HG02973 (cell line): ENCODE measurements at regions not wholly inside any gene's neighbourhood (a gene's known extent, or its start where the extent isn't known, plus 50 kb on each side); places are given as distances from the start of the nearest gene placed in this dataset.

Source experiments
- ATAC-seq: cut with Tn5 transposase; IDR thresholded peaks from one replicate; pipeline ENCODE4 v1.9.1; 2021; ENCODE audit warnings: moderate library complexity; ENCODE audit not compliant: unreplicated experiment

- no peak for ATAC-seq
Observed at GRCh38 chr4:136575146-136575545, 957.1 kb downstream of the PCDH18 start.

DNA sequence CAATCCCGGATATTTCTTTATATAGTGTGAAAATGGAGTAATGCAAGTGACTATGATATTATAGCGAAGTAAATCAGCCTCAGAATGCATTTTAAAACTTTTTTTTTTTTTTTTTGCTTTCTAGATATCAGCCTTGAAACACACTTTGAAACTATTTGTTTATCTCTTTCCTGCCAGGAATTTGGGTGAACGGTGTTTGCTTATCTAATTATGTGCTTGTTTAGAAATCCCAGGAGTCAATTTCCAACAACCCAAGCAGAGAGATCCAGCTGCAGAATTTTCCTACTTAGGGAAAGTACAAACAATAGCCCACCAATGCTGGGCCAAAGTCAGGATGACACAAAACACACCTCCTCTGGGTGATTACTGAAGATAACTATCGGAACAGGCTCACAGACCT lies 958.8 kb downstream of the PCDH18 start:
- ATAC-seq: no peak

- ATAC-seq: no peak
Observed at GRCh38 chr4:136571315-136571714, 961.0 kb downstream of the PCDH18 start.

DNA sequence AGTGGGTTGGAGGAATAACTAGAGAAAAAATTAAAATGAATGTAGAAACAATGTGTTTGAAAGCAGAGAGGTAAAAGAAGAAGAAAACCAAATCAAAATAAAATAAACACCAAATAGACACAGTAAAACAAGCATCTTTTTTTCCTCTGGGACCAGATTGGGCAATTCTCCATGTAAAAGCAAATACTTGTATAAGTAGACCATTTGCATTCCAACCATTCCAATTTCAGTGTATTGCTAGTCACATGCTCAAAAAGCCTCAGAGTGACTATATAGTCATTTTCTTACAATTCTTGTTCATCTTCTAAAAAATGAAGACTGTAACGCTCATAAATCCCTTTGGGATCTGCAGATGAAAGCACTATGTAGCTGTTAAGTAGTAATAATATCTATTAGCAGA lies 969.5 kb downstream of the PCDH18 start:
- no peak for ATAC-seq

GRCh38 chr4:136558940-136559494 lies 973.3 kb downstream of the PCDH18 start:
- no peak for ATAC-seq

GRCh38 chr4:136557396-136557795 lies 974.9 kb downstream of the PCDH18 start:
- ATAC-seq: no peak

DNA sequence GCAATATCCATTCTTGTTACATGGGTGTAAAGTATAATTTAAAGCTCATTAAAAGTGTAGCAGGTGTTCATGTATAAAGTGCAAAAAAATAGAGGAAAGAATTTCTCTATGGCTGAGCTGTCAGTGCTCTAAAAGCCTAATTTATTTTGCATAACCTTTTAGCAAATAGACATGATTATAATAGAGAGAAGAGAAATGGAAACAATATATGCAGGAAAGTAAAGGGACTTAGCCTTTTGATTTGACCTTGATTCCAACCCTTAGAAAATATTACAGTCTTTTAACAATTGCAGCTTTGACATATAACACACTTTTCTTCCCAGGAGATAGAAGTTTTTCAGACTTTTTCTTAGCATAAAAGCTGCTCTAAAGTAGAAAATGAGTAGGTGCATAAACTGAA lies 978.3 kb downstream of the PCDH18 start:
- ATAC-seq: no peak

- ATAC-seq: no peak
Observed at GRCh38 chr4:136551753-136552152, 980.5 kb downstream of the PCDH18 start.

DNA sequence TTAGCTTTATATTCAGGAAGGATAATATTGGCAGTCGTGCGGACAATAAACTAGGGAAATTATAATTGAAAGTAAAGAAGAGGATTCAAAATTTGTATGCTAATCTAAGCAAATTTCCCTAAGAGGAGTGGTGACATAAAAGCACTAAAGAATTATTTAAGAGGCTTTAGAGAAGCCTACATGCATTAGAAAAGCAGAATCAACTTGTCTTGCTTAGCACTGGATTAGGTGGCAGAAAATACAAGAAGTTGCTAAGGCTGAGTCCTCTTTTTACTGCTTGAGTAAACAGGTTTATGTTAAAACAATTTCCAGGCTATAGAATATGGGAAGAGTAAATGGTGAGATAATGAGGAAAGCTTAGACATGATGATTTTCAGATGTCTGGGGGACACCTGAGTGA lies 991.5 kb downstream of the PCDH18 start:
- no peak for ATAC-seq

DNA sequence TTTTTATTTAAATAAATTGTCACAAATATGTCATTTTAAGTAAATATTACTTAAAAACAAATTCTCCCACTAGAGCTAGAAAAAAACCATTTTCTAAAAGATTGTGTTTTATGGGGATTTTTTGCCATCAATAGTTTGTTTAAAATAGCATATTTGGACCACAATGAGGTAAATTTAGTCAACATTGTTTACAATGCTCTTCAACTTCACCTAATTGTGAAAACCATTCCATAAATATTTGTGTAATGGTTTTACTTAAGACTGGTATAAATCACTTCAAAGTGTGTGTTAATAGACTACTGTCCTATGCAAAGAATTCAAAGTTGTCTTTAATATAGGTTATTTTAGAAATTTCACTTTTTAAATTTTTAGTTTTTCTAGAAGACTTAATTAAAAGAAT lies 1004.2 kb downstream of the PCDH18 start:
- no peak for ATAC-seq

DNA sequence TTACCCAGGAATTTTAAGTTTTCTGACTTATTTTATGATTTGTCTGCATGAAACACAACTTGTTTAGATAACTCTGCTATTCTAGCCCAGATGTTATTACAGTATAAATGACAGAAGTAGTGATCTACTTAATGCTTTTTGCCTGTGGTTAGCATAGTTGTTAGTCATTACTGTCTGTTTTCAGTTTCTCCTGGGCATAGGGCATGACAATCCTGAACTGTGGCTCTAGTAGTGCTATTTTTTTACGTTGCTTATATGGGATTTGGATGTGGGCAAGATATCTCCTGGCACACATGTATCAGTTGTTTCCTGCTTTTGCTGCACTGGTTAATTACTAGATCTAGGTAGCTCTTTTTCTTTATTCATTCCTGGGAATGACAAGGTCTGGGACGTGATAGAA lies 1005.8 kb downstream of the PCDH18 start:
- ATAC-seq: no peak

DNA sequence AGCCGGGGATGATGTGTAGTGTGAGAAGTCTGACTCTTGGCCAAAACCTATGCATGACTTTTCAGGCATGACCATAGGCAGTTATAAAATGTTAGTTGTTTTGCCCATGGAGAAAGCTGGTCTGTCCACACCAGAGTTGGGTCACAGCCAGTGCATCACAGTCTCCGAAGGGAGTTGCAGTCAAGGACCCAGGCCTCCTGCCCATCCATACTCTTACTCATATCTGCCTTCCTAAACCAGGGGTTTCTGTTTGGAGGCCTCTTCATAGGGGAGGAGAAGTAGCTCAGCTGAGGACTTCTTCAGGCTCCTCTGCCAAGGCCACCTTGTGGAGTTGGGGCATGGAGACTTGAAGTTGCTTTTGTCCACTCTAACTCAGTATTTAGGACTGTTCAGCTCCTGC lies 1008.3 kb downstream of the PCDH18 start:
- ATAC-seq: no peak

GRCh38 chr4:136516371-136516770 lies 1015.9 kb downstream of the PCDH18 start:
- ATAC-seq: no peak

GRCh38 chr4:136505020-136505419 lies 1027.3 kb downstream of the PCDH18 start:
- ATAC-seq: no peak

GRCh38 chr4:136495851-136496250 lies 1036.4 kb downstream of the PCDH18 start:
- no peak for ATAC-seq

- no peak for ATAC-seq
Observed at GRCh38 chr4:136495076-136495475, 1037.2 kb downstream of the PCDH18 start.

- ATAC-seq: no peak
Observed at GRCh38 chr4:136489101-136489500, 1043.2 kb downstream of the PCDH18 start.

DNA sequence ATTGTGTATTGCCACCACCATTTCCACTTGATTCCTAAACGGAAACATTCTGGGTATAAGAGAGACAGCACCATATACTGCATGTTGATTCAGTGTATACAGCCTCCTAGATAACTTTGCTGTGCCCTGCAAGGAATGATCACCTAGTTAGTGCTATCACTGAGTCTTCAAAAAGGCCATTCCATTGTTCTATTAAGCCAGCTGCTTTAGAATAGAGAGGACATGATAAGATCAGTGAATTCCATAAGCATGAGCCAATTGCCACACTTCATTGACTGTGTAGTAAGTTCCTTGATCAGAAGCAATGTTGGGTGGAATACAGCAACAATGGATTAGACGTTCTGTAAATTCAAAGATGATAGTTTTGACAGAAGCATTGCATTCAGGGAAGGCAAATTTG lies 1047.3 kb downstream of the PCDH18 start:
- no peak for ATAC-seq

- ATAC-seq: no peak
Observed at GRCh38 chr4:136476753-136477152, 1055.5 kb downstream of the PCDH18 start.

DNA sequence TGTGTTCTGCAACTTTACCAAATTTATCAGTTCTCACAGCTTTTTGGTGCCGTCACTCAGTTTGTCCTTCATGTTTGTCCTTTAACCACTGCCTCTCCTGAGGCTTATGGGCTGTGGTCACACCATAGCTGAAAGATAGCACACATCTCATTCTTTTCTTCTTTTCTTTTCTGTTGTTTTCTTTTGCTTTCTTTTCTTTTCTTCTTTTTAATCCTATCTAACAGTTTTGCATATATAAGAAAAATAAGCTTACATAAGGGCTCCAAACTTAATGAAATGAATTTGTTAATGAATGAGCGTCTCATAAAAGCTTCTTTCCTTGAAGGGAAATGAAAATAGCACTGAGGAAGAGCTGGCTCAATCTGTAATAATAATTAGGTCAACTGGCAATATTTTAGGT lies 1061.2 kb downstream of the PCDH18 start:
- ATAC-seq: no peak

DNA sequence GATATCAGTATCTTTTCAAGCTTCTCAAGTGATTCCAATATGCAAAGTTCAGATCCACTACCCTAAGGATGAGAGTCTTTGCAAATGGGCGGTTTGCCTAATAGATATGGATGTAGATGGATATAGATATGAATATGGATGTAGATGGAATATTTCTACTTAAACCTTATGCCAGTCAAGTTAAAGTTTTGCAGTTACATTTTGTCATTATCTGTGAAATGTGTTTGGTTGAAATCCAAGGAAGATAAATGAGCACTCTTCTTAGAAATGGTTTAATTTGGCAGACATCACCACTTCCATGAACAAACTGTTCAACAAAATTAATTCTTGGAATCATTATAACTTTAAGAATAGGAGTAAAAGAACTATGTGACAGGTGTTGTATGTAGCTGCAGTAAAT lies 1066.6 kb downstream of the PCDH18 start:
- ATAC-seq: no peak

DNA sequence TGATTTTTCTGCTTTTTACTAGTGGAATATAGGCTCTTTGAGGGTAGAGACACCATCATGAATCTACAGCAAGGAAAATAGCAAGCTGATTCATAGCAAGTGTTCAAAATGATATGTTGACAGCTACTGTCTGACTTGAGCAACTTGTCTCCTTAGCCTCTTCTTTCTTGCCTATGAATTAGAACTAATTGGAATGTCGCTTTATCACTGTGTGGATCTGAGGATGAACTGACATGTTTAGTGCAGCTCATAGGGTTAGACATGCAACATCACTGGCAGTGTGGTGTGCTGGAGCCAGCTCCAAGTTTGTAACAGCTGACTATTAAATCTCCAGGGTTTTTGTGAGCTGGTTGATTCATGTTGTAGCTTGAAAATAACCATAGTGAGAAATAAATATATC lies 1068.4 kb downstream of the PCDH18 start:
- ATAC-seq: no peak

GRCh38 chr4:136461533-136461932 lies 1070.8 kb downstream of the PCDH18 start:
- ATAC-seq: no peak

- ATAC-seq: no peak
Observed at GRCh38 chr4:136458326-136458725, 1074.0 kb downstream of the PCDH18 start.
